ENCODE measurements at regions not wholly inside any gene's neighbourhood (a gene's known extent, or its start where the extent isn't known, plus 50 kb on each side); places are given as distances from the start of the nearest gene placed in this dataset.

DNA sequence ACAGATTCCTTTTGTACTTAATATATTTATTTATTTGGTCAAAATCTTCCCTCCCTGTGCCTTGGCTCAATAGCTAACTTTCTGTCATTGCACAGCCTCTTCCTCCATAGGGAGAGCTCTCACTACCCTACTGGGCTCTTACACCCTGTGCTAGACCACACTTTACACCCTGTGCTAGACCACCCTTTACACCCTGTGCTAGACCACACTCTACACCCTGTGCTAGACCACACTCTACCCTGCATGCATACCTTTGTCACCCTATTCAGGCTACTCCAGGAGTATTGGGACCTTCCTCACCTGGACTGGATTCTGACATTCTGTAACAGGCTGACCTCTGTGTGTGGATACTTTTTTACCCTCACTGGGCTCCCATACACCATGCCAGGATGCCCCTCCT lies 298.5 kb upstream of the TPK1 start:
- H3K27ac ChIP-seq (ENCODE audit: low read depth, low read length) = no peak overlapping the region
- TF ChIP-seq, protein P1, sequence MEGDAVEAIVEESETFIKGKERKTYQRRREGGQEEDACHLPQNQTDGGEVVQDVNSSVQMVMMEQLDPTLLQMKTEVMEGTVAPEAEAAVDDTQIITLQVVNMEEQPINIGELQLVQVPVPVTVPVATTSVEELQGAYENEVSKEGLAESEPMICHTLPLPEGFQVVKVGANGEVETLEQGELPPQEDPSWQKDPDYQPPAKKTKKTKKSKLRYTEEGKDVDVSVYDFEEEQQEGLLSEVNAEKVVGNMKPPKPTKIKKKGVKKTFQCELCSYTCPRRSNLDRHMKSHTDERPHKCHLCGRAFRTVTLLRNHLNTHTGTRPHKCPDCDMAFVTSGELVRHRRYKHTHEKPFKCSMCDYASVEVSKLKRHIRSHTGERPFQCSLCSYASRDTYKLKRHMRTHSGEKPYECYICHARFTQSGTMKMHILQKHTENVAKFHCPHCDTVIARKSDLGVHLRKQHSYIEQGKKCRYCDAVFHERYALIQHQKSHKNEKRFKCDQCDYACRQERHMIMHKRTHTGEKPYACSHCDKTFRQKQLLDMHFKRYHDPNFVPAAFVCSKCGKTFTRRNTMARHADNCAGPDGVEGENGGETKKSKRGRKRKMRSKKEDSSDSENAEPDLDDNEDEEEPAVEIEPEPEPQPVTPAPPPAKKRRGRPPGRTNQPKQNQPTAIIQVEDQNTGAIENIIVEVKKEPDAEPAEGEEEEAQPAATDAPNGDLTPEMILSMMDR (IDR thresholded peaks at IDR 0.05; ENCODE audit: low read depth, low read length, poor library complexity, severe bottlenecking) = no peak
- TF ChIP-seq EZH2phosphoT487 (IDR thresholded peaks at IDR 0.05; ENCODE audit: borderline replicate concordance, low read length) = no peak
- H4K20me1 ChIP-seq (ENCODE audit: control insufficient read depth, insufficient read depth, low read depth, low read length) = no peaks in the 10 kb centered on the region
- H3K4me2 ChIP-seq (ENCODE audit: low read length) = no peak overlapping the region
- no peaks in the 10 kb centered on the region for H3K9me3 ChIP-seq (ENCODE audit: control insufficient read depth, insufficient read depth, low read length)
- H3K36me3 ChIP-seq (ENCODE audit: control insufficient read depth, low read length) = no peaks in the 10 kb centered on the region
- H3F3A ChIP-seq (ENCODE audit: control insufficient read depth, insufficient read depth) = no peaks in the 10 kb centered on the region
- no peaks in the 10 kb centered on the region for H3K4me1 ChIP-seq (ENCODE audit: control insufficient read depth, low read length)
- H3K27me3 ChIP-seq (ENCODE audit: control insufficient read depth, low read length) = no peaks in the 10 kb centered on the region
- no peaks in the 10 kb centered on the region for H3K9me2 ChIP-seq (replicated peaks; ENCODE audit: control insufficient read depth, low read length)
- no peaks in the 10 kb centered on the region for H3K79me2 ChIP-seq (ENCODE audit: control insufficient read depth, low read length)
- no peak overlapping the region for H3K4me3 ChIP-seq (ENCODE audit: low read length)

DNA sequence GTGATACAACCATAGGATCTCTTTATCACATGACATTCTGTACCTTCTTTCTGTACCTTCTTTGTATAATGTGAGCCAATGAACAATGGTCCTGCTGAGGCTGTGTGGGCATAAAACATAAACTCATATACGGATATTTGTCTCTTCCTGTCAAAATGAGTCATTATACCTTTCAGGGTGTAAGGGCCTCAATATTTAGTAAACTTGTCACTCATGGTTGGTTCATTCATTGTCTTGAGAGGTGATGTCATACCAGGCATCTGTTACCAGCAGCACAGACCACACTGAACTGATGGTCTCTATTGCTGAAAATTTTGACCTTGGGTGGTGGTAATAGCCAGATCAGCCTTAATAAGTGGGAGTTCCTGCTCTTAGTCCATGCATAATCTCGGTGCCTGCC lies 287.6 kb upstream of the TPK1 start:
- no peak for TF ChIP-seq EZH2phosphoT487 (IDR thresholded peaks at IDR 0.05; ENCODE audit: borderline replicate concordance, low read length)
- TF ChIP-seq, protein P1 (IDR thresholded peaks at IDR 0.05; ENCODE audit: low read depth, low read length, poor library complexity, severe bottlenecking) = no peak
- Histone ChIP-seq H3K9me2 (replicated peaks; ENCODE audit: control insufficient read depth, low read length) (no peaks in the 10 kb centered on the region), H3K27ac (ENCODE audit: low read depth, low read length) (no peak overlapping the region)

DNA sequence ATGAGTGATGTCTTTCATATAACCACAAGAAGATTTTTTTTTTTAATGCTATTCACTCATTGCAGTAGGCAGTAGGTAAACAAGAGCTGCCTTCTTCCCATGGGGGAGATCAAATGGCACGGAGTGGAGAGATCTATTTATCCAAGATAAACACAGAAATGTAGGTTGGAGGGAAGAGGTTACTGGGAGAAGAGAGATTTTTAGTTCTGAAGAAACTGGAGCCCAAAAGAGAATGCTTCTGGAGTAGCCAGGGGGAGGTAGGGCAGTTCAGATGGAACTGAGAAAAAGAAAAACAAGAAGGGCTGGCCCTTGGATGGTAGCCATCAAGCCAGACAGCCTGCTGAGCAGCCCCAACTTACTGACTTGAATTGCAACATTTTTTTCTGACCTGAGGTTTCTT lies 270.1 kb upstream of the TPK1 start:
- Histone ChIP-seq H3K27me3 (ENCODE audit: control insufficient read depth, low read length) (no peaks in the 10 kb centered on the region), H3K36me3 (ENCODE audit: control insufficient read depth, low read length) (no peaks in the 10 kb centered on the region), H3K79me2 (ENCODE audit: control insufficient read depth, low read length) (no peaks in the 10 kb centered on the region), H3K4me2 (ENCODE audit: low read length) (no peak overlapping the region), H3K4me1 (ENCODE audit: control insufficient read depth, low read length) (no peaks in the 10 kb centered on the region), H4K20me1 (ENCODE audit: control insufficient read depth, insufficient read depth, low read depth, low read length) (no peaks in the 10 kb centered on the region), H3K27ac (ENCODE audit: low read depth, low read length) (no peak overlapping the region), H3K4me3 (ENCODE audit: low read length) (no peak overlapping the region), H3K9me2 (replicated peaks; ENCODE audit: control insufficient read depth, low read length) (no peaks in the 10 kb centered on the region), H3K9me3 (ENCODE audit: control insufficient read depth, insufficient read depth, low read length) (no peaks in the 10 kb centered on the region), H3F3A (ENCODE audit: control insufficient read depth, insufficient read depth) (no peaks in the 10 kb centered on the region)
- TF ChIP-seq, protein P1 (IDR thresholded peaks at IDR 0.05; ENCODE audit: low read depth, low read length, poor library complexity, severe bottlenecking) = no peak

More for the DNA sequence above, 287.6 kb upstream of the TPK1 start:
- Histone ChIP-seq H3K4me1 (ENCODE audit: control insufficient read depth, low read length) (no peaks in the 10 kb centered on the region), H3K27me3 (ENCODE audit: control insufficient read depth, low read length) (no peaks in the 10 kb centered on the region), H3K4me2 (ENCODE audit: low read length) (no peak overlapping the region), H4K20me1 (ENCODE audit: control insufficient read depth, insufficient read depth, low read depth, low read length) (no peaks in the 10 kb centered on the region), H3K36me3 (ENCODE audit: control insufficient read depth, low read length) (no peaks in the 10 kb centered on the region), H3F3A (ENCODE audit: control insufficient read depth, insufficient read depth) (no peaks in the 10 kb centered on the region), H3K4me3 (ENCODE audit: low read length) (no peak overlapping the region), H3K9me3 (ENCODE audit: control insufficient read depth, insufficient read depth, low read length) (no peaks in the 10 kb centered on the region), H3K79me2 (ENCODE audit: control insufficient read depth, low read length) (no peaks in the 10 kb centered on the region)

DNA sequence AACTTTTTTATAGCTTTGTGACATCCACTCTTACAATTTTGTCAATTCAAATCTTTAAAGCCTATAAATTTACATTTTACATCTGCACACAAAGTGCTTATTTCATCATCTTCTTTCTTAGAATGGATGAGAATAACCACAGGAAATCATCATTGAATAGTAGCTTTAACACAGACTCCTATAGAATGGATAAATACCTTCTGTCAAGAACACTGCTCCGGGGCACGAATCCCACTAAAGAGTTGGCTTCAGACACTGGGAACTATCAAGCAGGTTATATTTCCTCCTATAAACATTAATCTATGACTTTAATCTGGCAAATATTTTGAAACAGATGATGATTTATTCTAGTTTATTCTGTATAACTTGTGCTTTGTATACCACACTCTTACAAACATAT lies 269.7 kb upstream of the TPK1 start:
- Histone ChIP-seq H4K20me1 (ENCODE audit: control insufficient read depth, insufficient read depth, low read depth, low read length) (no peaks in the 10 kb centered on the region), H3K9me3 (ENCODE audit: control insufficient read depth, insufficient read depth, low read length) (no peaks in the 10 kb centered on the region), H3K4me1 (ENCODE audit: control insufficient read depth, low read length) (no peaks in the 10 kb centered on the region), H3K79me2 (ENCODE audit: control insufficient read depth, low read length) (no peaks in the 10 kb centered on the region), H3F3A (ENCODE audit: control insufficient read depth, insufficient read depth) (no peaks in the 10 kb centered on the region), H3K4me3 (ENCODE audit: low read length) (no peak overlapping the region), H3K9me2 (replicated peaks; ENCODE audit: control insufficient read depth, low read length) (no peaks in the 10 kb centered on the region), H3K27me3 (ENCODE audit: control insufficient read depth, low read length) (no peaks in the 10 kb centered on the region), H3K36me3 (ENCODE audit: control insufficient read depth, low read length) (no peaks in the 10 kb centered on the region), H3K27ac (ENCODE audit: low read depth, low read length) (no peak overlapping the region), H3K4me2 (ENCODE audit: low read length) (no peak overlapping the region)
- TF ChIP-seq, protein P1 (IDR thresholded peaks at IDR 0.05; ENCODE audit: low read depth, low read length, poor library complexity, severe bottlenecking) = no peak
- no peak for TF ChIP-seq EZH2phosphoT487 (IDR thresholded peaks at IDR 0.05; ENCODE audit: borderline replicate concordance, low read length)
